G401.6 (cell line): ENCODE measurements at regions not wholly inside any gene's neighbourhood (a gene's known extent, or its start where the extent isn't known, plus 50 kb on each side); places are given as distances from the start of the nearest gene placed in this dataset.
"Not testable (repeated sequence)": the region's sequence is repeated elsewhere in the genome, so short reads cannot be mapped to it uniquely, and the experiment has no call there.

ENCODE experiments used
- FAIRE-seq: peaks from 2 replicates; lab custom pipeline; 2012; peaks lifted over from hg19 to GRCh38; lab: Jason Lieb, UNC

- no peak for FAIRE-seq
These were observed 1259.6 kb downstream of the RAPGEF2 start for GRCh38 chr4:160362478-160362877.

DNA sequence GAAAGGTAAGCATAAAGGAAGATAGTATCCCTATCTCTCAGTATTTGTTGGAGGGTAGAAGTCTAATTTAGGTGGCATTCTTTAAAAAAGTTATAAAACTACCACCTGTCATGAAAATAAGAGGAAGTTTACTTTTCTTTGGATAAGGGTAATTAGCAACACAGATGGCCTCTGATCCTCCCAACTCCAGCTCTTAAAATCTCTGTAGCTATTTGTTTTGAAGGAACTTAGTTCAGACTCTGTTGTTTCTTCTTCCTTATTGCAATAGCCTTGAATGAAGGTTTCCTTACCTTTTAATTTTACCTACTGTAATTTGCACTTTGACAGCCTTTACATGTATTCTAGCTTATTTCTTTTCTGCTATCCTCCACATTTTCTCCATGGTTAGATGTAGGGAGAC lies 1261.3 kb downstream of the RAPGEF2 start:
- no peak for FAIRE-seq

DNA sequence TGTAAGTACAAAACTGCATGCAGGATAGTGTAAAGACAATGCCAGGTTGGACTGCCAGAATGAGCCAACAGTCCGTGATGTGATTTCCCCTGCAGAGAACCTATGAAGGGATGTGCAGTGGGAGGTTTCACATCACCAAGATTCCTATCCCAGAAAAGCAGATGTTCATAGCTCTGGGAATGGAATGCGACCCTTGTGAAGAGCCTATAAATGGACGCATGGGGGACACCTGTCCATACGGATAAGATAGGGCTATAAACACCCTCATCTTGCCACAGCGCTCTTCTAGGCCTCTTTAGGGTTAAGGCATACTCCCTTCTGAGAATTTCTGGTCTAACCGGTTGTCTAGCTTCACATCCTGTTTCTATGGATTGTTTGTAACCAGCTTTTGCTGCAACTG lies 1261.8 kb downstream of the RAPGEF2 start:
- not testable (repeated sequence) for FAIRE-seq

- FAIRE-seq, result not testable (repeated sequence)
These were observed 1262.5 kb downstream of the RAPGEF2 start for GRCh38 chr4:160365383-160365782.

DNA sequence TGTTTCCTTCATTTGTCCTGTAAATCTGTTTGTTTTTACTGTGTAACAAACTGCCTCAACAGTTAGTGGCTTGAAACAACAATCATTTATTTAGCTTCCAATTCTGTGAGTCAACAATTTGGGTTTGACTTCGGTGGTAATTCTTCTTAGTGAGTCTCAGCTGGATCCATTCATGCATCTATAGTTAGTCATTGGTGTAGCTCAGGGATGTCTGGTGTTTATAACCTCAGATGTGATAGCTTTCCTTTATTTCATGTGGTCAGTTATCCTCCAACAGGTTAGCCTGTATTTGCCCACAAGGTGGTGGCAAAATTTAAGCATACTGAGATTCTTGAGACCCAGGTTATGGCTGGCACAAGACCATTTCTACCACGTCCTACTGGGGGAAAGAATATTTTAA lies 1267.2 kb downstream of the RAPGEF2 start:
- FAIRE-seq, result no peak

DNA sequence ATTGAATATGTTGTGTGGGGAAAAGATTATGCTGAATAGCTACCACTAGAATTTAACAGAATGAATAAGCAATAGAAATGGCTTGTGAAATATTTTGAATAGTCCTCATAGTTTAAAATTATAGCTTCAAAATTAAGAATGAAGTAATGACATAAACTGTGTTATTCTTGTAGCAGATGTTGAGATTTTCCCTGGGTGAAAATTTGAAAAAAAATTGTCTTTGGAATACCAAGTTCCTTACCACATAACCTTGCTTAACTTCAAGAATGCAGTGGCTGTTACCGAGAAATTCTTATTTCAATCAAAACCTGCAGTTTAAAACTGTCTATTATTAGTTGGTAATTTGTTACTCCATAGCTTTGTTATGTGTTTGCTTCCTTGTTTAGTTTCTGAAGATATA lies 1268.6 kb downstream of the RAPGEF2 start:
- no peak for FAIRE-seq

DNA sequence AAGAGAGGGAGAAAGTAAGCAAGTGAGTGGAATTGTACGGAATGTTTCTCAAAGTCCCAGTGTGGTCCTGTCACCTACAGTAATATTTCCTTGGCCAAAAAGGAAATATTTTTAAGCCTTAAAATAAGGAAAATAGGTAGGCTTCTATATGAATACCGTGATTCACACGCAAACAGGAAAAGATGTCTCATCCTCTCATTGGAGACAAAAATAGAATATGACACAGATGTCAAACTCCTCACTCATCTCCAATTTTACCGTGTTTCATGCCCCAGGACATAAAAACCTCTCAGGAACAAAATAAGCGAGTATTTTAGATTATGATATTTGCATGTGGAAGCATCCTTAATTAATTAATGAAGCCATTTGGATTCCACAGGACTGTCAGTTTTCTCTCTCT lies 1269.5 kb downstream of the RAPGEF2 start:
- no peak for FAIRE-seq

DNA sequence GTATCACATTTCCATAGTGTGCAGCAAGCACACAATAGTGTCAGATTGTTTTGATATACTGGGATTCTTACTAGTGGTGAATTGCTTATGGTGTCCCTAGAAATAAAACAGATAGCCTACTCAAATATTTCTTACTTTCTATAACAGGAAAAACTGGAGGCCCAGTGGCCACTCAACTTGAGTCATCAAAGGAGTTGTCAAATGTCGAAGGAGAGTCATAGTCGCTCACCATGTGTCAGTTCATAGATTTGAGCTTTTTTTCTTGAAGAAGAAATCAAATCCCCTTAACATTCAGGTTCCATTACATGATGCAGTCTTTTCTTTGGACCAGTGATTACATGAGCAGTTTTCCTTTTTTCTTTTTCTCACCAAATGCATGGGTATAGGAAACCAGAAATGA lies 1271.0 kb downstream of the RAPGEF2 start:
- no peak for FAIRE-seq

GRCh38 chr4:160375772-160376452 lies 1273.0 kb downstream of the RAPGEF2 start:
- FAIRE-seq, result no peak

DNA sequence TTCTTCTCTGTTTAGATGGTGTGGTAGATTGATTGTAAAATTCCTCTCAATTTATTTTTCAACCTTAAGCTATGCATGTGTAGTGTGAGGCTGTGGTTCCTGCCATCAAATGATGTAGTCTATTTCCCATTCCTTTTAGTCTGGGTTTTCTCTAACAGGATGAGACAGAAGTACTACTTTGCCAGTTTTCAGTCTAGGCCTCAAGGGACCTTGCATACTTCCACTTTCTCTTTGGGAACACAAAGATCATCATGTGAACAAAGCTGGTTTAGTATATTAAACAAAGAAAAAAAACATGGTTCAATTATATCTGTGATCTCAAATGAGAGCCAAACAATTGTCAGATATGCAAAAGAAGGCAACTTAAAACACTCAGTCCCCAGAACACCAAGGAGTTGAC lies 1284.0 kb downstream of the RAPGEF2 start:
- FAIRE-seq, result no peak

- FAIRE-seq, result no peak
These were observed 1296.9 kb downstream of the RAPGEF2 start for GRCh38 chr4:160399826-160400225.

DNA sequence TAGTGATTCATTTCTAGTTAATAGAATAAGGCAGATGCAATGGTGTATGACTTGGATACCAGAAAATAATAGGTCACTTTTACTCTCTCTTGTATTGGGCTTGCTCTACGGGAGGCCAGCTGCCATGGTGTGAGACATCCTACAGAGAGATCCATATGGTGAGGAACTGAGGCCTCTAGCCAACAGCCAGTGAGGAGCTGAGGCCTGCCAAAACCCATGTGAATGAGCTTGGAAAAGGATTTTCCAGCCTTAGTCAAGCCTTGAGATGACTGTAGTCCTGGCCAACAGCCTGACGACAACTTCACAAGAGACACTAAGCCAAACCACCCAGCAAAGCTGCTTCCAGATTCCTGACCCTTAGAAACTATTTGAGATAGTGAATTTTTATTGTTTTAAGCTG lies 1300.2 kb downstream of the RAPGEF2 start:
- FAIRE-seq, result no peak

DNA sequence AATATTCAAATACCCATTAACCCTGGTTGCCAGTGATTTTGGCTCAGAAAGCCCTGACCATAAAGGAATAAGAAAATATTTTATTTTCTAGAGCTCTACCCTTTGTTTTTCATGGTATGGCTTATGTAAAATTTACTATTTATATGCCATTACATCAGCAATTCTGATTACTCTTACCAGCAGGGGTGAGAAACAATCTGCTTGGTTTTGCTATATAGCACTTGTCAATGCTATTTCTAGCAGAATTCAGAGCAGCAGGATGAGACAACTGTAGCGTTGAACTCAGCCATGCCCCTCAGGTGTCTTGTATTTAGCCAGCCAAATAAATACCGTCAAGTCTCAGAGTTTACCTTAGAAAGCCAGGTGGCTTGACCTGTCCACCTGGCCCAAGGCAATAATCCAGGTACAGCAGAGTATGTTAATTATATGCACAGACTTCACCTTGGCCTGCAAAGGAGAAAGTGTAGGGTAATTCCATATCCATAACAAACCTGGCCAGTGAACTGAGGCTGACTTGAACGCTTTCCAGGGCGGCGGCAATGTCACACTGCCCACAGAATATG lies 1303.5 kb downstream of the RAPGEF2 start:
- FAIRE-seq, result no peak

- FAIRE-seq, result no peak
These were observed 1311.6 kb downstream of the RAPGEF2 start for GRCh38 chr4:160414496-160414895.

GRCh38 chr4:160423879-160424451 lies 1321.1 kb downstream of the RAPGEF2 start:
- FAIRE-seq, result no peak

- peak; percentile 90 for FAIRE-seq
These were observed 1323.4 kb downstream of the RAPGEF2 start for GRCh38 chr4:160426233-160426632.

GRCh38 chr4:160450876-160451275 lies 1348.0 kb downstream of the RAPGEF2 start:
- FAIRE-seq, result no peak

DNA sequence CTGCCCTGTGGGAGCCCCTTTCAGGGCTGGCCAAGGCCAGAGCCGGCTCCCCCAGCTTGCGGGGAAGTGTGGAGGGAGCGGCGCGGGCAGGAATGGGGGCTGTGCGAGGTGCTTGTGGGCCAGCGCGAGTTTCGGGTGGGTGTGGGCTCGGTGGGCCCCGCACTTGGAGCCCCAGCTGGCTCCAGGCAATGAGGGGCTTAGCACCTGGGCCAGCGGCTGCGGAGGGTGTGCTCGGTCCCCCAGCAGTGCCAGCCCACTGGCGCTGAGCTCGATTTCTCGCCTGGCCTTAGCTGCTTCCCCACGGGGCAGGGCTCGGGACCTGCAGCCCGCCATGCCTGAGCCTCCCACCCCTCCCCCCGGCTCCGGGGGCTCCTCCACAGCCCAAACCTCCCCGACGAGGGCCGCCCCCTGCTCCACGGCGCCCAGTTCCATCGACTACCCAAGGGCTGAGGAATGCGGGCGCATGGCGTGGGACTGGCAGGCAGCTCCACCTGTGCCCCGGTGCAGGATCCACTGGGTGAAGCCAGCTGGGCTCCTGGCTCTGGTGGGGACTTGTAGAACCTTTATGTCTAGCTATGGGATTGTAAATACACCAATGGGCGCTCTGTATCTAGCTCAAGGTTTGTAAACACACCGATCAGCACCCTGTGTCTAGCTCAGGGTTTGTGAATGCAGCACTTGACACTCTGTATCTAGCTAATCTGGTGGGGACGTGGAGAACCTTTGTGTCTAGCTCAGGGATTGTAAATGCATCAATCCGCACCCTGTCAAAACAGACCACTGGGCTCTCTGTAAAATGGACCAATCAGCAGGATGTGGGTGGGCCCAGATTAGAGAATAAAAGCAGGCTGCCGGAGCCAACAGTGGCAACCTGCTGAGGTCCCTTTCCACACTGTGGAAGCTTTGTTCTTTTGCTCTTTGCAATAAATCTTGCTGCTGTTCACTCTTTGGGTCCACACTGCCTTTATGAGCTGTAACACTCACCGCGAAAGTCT lies 1379.1 kb downstream of the RAPGEF2 start:
- FAIRE-seq, result not testable (repeated sequence)

DNA sequence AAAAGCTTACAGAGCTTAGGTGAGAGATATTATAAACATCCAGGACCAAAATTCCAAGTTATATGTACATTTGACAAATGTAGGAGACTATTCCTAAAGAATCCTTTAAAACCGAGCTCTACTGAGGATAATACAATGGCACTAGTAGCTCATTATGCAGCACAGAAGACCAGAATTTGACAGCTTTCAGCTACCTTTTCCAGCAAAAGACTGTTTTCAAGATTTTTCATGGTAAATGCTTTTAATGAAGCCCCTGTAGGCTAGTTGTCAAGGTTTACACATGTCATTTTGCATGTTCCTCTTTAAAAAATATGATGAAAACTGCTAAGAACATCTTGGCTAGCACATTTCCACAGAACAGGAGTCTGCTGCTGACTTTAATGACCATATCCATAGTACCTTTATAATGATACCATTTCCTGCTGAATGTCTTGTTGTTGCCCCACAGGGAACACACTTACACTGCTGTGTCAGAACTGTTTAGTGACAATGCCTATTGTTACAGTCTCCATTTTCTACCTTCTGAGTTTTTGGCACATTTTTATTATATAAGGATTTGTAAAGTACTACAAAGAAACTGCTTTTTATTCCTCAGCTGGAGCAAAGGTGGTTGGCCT lies 1382.3 kb downstream of the RAPGEF2 start:
- FAIRE-seq, result no peak

DNA sequence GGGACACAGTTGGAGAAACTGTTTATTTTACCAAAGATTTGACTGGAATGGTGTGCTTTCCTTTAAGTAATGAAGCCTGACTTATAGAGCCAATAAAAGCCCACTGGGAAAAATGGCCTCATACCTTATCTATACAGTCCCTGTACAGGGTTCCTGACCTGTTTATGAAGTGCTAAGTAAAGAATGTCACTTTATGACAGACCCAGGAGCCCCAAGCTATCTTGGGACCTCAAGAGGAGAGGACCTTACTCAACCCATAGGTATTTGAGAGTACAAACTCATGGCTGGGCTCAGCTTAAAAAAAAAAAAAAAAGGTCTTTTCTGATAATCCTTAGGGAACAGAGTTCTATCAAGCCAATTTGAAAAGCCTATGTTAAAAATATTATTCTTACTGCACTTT lies 1389.3 kb downstream of the RAPGEF2 start:
- no peak for FAIRE-seq

DNA sequence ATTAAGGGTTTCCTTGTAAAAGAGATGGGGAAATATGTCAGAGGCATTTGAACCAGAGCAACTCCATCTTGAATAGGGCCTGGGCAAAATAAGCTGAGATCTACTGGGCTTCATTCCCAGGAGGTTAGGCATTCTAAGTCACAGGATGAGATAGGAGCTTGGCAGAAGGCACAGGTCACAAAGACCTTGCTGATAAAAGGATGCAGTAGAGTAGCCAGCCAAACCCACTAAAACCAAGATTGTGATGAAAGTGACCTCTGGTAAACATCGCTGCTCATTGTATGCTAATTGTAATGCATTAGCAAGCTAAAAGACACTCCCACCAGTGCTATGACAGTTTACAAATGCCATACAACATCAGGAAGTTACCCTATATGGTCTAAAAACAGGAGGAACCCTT lies 1390.3 kb downstream of the RAPGEF2 start:
- no peak for FAIRE-seq

GRCh38 chr4:160495356-160495755 lies 1392.5 kb downstream of the RAPGEF2 start:
- FAIRE-seq, result no peak
